A549 (cell line): ENCODE measurements at regions not wholly inside any gene's neighbourhood (a gene's known extent, or its start where the extent isn't known, plus 50 kb on each side); places are given as distances from the start of the nearest gene placed in this dataset.

ENCODE experiments used
- CHD2 ChIP-seq: fragments of 150-350 bp; IDR thresholded peaks from 2 replicates; pipeline ENCODE4 v1.6.1; 2014; ENCODE audit warnings: low read length; ENCODE audit not compliant: partially characterized antibody
- CHD4 ChIP-seq: fragments of 200-600 bp; sonication (generic); IDR thresholded peaks from 2 replicates; pipeline ENCODE4 v1.6.1; 2016; ENCODE audit warnings: antibody characterized with exemption, mild to moderate bottlenecking, borderline replicate concordance
- MYC ChIP-seq: IDR thresholded peaks from 2 replicates; pipeline ENCODE4 v1.6.1; 2012; ENCODE audit warnings: mild to moderate bottlenecking, inconsistent platforms, low read length, improper control_type of control experiment, borderline replicate concordance
- POLR2A ChIP-seq: IDR thresholded peaks from 2 replicates; pipeline ENCODE4 v1.6.1; 2012; ENCODE audit warnings: mild to moderate bottlenecking, low read length
- RCOR1 ChIP-seq: fragments of 150-350 bp; IDR thresholded peaks from 2 replicates; pipeline ENCODE4 v1.6.1; 2014; ENCODE audit warnings: antibody characterized with exemption, low read length, low read depth
- RFX5 ChIP-seq: fragments of 450-650 bp; IDR thresholded peaks from 2 replicates; pipeline ENCODE4 v1.7.1; 2014; ENCODE audit warnings: antibody characterized with exemption, mild to moderate bottlenecking, moderate library complexity
- SREBF2 ChIP-seq: fragments of 450-650 bp; IDR thresholded peaks from 2 replicates; pipeline ENCODE4 v1.6.1; 2014; ENCODE audit warnings: mild to moderate bottlenecking, moderate library complexity
- ZSCAN20 ChIP-seq: fragments of 250-450 bp; sonication (Bioruptor Pico); IDR thresholded peaks from 2 replicates; pipeline ENCODE4 v1.8.0; 2022; ENCODE audit warnings: mild to moderate bottlenecking, moderate library complexity
- TF ChIP-seq, protein P1 (sequence below): IDR thresholded peaks from 2 replicates; pipeline ENCODE4 v1.6.1; 2012; ENCODE audit warnings: low read depth, borderline replicate concordance
- TF ChIP-seq, protein P2 (sequence below): fragments of >200 bp; sonication (Bioruptor Twin); formaldehyde crosslinking; IDR thresholded peaks from 3 replicates; pipeline ENCODE4 v1.5.1; 2016
- TF ChIP-seq, protein P3 (sequence below): fragments of 250-450 bp; sonication (Bioruptor Pico); IDR thresholded peaks from 2 replicates; pipeline ENCODE4 v1.5.0; 2021; ENCODE audit warnings: mild to moderate bottlenecking, moderate library complexity, borderline replicate concordance
- TF ChIP-seq, protein P4 (sequence below): IDR thresholded peaks from 2 replicates; pipeline ENCODE4 v1.6.1; 2012
- TF ChIP-seq, protein P5 (sequence below): fragments of 200-600 bp; sonication (generic); IDR thresholded peaks from 2 replicates; pipeline ENCODE4 v1.6.1; 2016; ENCODE audit warnings: antibody characterized with exemption, mild to moderate bottlenecking, moderate library complexity

DNA sequence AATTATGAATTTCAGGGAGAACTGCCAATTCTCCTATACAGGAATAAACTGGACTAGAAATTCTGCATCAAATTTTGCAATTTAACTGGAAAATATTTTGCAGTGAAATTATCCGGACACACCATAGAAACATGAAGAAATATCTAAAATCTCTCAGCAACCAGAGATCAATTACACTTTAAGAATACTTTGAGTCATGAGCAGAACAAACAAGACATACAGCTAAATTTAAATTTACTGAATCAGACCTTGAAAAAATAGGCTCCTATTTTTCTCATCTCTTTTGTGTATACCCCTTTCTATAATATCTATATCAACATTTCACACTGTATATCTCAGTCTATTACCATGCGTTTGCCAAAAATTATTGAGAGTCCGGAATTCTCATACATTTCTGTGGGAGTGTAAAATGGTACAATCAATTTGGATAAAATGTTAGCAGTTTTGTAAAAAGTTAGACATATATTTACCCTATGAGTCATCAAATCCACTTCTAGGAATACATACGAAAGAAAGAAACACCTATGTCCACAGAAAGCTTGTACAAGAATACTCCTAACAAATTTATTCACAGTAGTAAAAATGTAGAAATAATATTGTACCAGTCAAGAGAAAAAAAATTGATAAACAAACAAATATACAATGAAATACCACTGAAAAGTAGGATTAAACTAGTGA is 593.1 kb upstream of the NECTIN3 start:
- TF ChIP-seq RFX5 (no peak), CHD4 (no peak), ZSCAN20 (CRISPR knock-in tag) (no peak), MYC (no peak), RCOR1 (no peak), CHD2 (no peak), POLR2A (no peak), SREBF2 (no peak)
- TF ChIP-seq, protein P1, sequence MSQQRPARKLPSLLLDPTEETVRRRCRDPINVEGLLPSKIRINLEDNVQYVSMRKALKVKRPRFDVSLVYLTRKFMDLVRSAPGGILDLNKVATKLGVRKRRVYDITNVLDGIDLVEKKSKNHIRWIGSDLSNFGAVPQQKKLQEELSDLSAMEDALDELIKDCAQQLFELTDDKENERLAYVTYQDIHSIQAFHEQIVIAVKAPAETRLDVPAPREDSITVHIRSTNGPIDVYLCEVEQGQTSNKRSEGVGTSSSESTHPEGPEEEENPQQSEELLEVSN, result no peak
- TF ChIP-seq, protein P2, sequence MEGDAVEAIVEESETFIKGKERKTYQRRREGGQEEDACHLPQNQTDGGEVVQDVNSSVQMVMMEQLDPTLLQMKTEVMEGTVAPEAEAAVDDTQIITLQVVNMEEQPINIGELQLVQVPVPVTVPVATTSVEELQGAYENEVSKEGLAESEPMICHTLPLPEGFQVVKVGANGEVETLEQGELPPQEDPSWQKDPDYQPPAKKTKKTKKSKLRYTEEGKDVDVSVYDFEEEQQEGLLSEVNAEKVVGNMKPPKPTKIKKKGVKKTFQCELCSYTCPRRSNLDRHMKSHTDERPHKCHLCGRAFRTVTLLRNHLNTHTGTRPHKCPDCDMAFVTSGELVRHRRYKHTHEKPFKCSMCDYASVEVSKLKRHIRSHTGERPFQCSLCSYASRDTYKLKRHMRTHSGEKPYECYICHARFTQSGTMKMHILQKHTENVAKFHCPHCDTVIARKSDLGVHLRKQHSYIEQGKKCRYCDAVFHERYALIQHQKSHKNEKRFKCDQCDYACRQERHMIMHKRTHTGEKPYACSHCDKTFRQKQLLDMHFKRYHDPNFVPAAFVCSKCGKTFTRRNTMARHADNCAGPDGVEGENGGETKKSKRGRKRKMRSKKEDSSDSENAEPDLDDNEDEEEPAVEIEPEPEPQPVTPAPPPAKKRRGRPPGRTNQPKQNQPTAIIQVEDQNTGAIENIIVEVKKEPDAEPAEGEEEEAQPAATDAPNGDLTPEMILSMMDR, result no peak
- TF ChIP-seq, protein P3, sequence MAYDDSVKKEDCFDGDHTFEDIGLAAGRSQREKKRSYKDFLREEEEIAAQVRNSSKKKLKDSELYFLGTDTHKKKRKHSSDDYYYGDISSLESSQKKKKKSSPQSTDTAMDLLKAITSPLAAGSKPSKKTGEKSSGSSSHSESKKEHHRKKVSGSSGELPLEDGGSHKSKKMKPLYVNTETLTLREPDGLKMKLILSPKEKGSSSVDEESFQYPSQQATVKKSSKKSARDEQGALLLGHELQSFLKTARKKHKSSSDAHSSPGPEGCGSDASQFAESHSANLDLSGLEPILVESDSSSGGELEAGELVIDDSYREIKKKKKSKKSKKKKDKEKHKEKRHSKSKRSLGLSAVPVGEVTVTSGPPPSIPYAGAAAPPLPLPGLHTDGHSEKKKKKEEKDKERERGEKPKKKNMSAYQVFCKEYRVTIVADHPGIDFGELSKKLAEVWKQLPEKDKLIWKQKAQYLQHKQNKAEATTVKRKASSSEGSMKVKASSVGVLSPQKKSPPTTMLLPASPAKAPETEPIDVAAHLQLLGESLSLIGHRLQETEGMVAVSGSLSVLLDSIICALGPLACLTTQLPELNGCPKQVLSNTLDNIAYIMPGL (CRISPR knock-in tag), result no peak
- TF ChIP-seq, protein P4, sequence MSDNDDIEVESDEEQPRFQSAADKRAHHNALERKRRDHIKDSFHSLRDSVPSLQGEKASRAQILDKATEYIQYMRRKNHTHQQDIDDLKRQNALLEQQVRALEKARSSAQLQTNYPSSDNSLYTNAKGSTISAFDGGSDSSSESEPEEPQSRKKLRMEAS, result no peak
- TF ChIP-seq, protein P5, sequence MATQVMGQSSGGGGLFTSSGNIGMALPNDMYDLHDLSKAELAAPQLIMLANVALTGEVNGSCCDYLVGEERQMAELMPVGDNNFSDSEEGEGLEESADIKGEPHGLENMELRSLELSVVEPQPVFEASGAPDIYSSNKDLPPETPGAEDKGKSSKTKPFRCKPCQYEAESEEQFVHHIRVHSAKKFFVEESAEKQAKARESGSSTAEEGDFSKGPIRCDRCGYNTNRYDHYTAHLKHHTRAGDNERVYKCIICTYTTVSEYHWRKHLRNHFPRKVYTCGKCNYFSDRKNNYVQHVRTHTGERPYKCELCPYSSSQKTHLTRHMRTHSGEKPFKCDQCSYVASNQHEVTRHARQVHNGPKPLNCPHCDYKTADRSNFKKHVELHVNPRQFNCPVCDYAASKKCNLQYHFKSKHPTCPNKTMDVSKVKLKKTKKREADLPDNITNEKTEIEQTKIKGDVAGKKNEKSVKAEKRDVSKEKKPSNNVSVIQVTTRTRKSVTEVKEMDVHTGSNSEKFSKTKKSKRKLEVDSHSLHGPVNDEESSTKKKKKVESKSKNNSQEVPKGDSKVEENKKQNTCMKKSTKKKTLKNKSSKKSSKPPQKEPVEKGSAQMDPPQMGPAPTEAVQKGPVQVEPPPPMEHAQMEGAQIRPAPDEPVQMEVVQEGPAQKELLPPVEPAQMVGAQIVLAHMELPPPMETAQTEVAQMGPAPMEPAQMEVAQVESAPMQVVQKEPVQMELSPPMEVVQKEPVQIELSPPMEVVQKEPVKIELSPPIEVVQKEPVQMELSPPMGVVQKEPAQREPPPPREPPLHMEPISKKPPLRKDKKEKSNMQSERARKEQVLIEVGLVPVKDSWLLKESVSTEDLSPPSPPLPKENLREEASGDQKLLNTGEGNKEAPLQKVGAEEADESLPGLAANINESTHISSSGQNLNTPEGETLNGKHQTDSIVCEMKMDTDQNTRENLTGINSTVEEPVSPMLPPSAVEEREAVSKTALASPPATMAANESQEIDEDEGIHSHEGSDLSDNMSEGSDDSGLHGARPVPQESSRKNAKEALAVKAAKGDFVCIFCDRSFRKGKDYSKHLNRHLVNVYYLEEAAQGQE, result no peak
